GM18861 (cell line): ENCODE measurements at regions not wholly inside any gene's neighbourhood (a gene's known extent, or its start where the extent isn't known, plus 50 kb on each side); places are given as distances from the start of the nearest gene placed in this dataset.

Experiments used
- ATAC-seq: cut with Tn5 transposase; IDR thresholded peaks from one replicate; pipeline ENCODE4 v1.9.1; 2021; ENCODE audit not compliant: unreplicated experiment

DNA sequence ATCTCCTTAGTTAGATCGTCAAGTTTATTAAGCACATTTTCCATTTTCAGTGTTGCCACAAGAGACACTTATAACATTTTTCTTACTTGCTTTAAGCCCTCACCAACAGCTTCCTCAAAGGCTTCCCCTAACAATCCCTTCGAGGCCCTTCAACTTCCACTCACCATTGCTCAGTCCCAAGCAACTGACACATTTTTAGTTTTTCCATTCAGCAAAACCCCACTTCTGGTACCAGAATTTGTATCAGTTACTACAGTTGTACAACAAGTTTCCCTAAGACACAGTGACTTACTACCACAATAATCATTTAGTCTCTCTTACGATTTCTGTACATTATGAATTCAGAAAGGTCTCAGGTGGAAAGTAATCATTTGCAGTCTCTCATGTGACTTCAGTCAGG is 276.8 kb upstream of the PKN2 start:
- ATAC-seq, result no peak

DNA sequence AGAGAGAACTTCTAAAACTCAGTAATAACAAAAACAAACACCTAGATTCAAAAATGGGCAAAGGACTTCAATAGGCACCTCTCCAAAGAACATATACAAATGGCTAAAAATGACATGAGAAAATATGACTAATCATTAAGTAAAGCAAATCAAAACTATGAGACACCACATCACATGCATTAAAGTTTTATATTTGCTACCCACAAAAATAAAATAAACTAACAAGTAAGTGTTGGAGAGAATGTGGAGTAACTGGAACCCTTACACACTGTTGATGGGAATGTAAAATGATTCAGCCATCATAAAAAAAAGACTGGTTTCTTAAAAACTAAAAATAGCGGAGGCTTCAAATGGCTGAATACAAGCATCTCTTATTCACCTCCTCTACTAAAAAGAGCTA is 262.1 kb upstream of the PKN2 start:
- ATAC-seq, result no peak

DNA sequence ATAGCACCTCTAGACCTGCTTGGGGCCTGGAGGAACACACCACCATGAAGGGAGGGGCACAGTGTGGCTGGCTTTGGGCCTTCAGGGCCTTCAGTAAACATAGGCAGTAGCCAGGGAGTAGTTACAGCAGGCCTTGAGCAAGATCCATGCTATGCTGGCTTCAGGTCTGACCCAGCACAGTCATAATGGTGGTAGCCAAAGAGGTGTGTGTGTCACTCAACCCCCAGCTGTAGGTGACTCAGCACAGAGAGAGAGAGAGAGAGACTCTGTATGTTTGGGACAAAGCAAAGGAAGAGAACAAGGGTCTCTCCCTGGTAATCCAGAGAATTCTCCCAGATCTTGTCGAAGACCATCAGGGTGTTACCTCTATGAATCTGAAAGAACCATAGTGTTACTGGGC is 250.5 kb upstream of the PKN2 start:
- no peak for ATAC-seq

DNA sequence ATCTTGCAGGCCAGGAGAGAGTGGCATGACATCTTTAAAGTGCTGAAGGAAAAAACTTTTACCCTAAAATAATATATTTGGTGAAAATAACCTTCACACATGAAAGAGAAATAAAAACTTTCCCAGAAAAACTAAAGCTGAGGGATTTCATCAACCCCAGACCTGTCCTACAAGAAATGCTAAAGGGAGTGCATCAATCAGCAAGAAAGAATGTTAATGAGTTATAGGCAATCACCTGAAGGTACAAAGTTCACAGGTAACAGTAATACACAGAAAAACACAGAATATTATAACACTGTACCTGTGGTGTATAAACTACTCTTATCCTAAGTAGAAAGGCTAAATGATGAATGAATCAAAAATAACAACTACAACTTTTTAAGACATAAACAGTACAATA is 249.2 kb upstream of the PKN2 start:
- ATAC-seq, result no peak

DNA sequence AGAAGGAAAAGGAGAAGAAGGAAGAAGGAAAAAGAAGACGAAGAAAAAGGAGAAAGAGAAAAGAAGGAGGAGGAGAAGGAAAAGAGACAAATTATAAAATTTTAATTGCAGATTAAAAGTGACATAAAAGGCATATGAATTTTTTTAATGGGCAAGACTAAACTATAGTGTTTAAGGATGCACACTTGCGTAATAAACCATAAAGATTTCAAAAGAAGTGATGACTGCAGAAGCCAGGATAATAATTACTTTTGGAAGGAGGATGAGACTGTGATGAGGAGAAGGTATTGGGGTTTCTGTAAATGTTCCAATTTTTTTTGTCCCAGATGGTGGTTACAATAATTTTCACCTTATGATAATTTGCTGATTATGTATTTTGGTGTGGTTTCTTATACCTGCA is 243.1 kb upstream of the PKN2 start:
- ATAC-seq, result no peak

DNA sequence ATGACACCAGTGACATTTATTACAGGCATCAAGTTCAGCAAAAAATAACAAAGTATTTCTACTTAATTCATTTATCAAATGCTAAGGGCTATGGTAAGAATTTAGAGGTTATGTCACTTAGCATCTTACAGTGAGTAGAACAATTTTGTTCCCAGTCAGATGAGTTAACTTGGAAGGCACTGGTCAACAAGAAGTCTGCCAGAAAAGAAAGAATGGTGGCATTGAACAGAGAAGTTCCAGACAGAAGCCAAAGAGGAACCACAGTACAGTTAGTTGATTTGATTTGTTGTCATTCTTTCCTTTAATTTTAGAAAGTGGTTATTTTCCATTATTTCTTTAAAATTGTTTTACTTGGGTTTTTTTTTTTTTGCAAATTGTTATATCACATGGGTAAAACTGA is 232.2 kb upstream of the PKN2 start:
- ATAC-seq, result no peak

DNA sequence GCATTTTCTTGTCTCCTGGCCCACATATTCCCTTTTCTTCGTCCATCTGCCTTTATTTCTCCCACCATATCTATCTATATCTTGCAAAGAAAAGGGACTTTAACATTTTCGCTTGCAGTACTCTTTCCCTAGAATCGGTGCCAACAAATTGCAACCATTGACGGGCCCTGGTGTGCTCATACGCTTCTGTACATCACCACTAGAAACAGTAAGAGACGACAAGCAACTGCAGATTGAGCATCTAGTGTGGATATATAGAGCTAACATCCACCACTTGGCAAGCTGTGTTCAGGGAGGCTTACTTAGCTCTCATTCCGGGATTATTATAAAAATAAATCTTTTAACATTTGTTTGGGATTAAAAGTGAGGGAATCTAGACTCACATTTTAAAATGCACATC is 230.8 kb upstream of the PKN2 start:
- no peak for ATAC-seq

DNA sequence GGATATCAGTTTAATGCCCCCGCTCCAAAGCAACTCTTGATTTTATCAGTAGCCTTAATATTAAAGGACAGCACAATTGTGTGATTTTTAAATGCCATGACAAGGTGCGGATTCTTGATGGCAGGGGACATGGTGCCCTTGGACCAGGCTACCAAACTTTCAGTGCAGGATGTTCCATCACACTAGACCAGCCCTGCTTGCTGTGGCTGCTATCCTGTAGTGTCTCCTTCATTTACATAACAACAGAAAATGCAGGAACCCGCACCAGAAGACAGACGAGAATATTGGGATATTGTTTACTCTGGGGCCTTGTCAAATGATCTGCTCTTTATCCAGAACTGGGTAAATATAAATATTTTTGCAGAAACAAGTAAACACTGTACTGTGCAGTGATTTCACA is 229.3 kb upstream of the PKN2 start:
- ATAC-seq, result no peak

DNA sequence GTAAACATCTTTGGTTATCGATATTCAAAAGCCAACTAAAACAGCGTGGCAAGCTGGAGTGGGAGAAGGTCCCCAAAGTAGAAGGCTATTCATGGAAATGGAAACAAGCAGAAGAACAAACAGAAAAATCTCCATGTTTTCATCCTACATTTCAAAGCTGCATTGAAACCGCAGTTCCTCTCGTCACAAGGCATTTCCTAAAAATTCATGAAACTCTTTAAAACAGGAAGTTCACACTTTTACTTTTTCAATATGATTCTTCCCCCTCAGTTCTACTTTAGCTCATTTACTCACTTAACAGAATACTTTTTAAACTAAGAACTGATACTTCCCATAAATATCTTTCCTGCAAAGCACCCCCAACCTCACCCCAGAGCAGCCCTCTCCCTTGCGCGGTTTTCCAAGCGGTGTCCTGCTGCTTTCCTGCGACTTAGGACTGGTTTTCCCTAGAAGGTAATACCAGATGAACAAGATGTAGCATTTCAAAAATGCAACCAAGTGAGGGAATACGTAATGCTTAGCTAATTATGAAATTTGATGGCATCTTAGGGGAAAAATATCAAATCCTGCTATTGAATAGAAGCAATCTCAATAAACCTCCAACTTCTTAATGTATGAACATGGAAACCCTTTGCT is 228.3 kb upstream of the PKN2 start:
- no peak for ATAC-seq

DNA sequence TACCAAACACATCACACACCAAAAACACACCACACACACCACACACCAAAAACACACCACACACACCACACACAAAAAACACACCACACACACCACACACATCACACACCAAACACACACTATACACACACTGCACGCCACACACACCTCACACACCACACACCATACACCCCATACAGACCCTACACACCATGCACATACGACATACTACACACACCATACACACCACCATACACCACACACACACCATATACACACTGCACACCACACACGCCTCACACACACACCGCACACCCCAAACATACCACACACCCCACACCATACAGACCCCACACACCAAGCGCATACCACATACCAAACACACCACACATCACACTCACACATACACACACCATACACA is 226.9 kb upstream of the PKN2 start:
- ATAC-seq, result no peak

DNA sequence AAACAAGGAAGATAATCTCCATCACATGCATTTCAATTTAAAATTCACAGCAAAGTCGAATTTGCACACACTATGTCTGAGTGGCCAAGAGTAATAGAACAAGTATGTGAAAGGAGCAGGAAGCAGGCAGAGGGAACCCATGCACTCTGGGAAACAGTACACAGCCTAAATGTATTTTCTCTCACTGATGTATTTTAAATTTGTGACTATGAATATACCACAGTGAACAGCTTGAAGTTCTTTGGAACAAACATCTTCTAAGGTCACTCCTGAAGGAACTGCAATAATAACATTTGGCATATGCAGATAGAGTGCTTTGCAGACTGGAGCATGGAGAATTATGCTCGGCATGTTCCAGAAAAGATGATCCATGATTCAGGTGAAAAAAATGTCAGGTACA is 223.1 kb upstream of the PKN2 start:
- no peak for ATAC-seq

DNA sequence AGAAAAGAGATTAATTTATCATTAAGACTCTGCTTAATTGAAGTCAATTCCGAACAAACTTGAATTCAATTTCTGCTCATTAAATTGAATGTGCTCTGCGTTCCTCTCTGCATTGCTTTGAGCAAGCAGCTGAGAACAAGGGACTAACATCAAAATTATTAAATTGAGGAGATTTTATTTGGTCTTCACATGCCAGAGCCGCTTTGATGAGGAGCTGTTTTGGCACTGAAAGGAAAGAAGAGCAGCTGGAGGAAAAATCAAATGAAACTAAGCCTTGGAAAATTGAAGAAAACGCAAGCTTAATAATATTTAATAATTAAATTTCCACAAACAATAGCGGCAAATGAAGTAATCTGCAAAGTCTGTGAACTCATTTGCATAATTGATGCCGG is 222.0 kb upstream of the PKN2 start:
- no peak for ATAC-seq

DNA sequence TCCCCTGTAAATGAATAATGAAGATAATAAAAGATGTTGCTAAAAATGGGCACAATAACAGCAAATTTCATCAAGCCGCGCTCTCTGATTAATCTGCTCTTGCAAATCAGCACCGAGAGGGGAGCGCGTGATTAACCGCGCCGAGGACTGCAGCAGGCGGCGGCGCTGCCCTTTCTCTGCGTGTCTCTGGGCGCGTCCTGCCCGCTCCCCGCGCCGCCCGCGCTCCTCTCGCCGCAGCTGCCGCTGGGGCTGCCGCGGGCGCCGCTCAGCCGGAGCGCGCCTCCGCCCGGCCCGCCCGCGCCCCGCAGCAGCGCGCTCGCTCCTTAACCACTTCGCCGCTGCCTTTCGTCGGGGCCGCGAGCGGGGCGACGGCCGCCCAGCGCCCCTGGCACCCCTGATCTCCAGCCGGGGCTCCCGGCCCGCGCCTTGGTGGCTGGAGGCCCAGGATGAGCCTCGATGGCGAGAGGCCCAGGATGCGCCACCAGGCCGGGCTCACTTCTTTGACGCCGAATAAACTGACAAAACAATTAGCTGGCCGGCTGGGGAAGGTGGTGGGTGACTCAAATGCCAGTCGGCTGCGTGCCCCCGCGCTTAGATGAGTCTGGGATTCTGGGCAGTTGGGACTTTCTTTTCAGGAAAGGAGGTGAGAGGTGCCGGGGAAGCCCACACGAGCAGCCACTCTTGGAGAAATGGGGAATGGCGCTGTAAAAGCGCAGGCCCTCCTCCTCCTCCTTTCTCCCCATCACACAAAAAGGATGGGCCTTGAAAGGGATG is 221.4 kb upstream of the PKN2 start:
- ATAC-seq, result no peak

DNA sequence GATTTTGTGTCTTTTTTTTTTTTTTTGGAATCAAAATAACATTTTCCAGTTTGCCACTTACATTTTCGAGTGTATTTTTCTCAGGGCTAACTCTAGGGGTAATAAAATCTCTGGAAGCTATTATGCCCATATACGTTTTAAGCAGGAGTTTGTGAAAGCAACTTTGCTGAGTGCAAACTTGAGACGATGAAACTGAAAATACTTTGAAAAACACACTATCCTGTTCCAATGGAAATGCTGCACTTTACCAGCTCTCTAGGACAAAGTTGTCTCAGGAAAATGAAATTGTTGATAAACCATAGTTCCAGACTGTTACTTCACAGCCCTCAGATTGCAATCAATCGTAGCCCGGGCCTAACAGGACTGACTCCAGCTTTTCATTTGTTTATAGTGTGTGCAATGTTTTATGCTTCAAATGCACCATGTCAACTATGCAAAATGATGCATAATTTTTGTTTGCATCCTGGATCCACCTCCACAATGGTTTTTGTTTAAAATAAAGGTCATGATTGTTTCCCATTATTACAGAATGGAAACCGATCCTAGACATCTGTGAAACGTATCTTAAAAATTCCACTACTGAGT is 220.6 kb upstream of the PKN2 start:
- ATAC-seq, result no peak

DNA sequence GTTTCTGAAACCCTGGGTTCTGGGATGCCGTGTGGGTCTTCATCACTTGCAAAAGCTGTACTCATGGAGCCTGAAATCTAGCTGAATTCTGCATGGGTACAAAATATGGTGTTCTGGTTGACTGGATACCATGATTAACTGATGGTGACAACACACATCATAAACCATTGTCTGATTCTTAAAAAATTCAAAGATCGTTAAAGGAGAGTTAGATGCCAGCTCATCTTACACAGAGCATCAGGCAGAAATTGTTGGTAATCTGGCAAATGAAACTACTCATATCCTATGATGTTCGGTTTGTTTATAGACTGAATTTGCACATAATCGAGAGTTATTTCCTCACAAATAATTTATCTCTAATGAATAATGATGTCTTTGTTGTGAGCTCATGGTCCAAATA is 218.1 kb upstream of the PKN2 start:
- ATAC-seq, result no peak

DNA sequence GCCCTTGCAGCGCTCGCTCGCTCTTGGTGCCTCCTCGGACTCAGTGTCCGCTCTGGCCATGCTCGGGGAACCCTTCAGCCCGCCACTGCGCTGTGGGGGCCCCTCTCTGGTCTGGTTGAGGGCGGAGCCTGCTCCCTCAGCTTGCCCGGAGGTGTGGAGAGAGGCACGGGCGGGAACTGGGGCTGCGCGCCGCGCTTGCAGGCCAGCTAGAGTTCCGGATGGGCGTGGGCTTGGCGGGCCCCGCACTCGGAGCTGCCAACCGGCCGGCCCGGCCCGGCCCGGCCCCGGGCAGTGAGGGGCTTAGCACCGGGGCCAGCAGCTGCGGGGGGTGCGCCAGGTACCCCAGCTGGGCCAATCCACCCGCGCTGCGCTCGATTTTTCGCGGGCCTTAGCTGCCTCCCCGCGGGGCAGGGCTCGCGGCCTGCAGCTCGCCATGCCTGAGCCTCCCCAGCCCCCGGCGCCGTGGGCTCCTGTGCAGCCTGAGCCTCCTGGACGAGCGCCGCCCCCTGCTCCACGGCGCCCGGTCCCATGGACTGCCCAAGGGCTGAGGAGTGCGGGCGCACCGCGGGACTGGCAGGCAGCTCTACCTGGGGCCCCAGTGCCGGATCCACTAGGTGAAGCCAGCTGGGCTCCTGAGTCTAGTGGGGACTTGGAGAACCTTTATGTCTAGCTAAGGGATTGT is 217.0 kb upstream of the PKN2 start:
- no peak for ATAC-seq

DNA sequence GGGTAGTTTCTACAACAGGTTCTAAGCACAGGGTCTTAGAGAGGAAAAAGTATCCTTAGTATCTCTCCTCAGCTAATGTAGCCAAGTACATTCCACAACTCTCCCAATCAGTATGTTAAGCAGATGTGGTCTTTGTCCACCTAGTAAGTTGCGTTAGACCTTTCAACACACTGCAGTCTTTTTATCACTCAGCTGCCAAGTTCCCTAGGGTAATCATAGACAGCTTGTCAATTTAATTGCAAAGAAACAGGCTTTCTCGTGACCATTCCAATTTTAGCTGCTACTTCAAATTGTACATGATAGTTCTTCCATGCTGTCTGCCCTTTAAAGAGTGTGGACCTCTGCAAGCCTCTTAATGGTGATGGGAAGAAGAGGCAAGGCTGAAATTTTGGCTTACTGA is 211.8 kb upstream of the PKN2 start:
- ATAC-seq, result no peak

DNA sequence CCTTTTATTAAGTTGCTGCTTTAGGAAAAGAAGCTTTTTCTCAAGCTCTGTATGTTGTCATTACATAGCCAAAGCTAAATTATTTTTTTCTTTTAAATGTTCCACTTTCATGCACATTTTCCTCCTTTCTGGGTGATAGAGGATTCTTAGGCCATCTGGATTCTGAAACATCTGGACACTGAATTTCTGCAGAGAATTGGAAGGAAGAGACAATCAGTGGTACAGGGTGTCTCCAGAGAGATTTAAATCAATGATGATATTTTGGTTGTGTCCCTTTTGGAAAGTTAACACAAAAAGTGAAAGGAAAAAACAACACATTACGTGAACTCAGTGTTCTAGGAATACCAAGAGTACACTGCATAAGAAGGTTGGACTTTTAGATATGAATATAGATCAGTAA is 211.4 kb upstream of the PKN2 start:
- ATAC-seq, result no peak

DNA sequence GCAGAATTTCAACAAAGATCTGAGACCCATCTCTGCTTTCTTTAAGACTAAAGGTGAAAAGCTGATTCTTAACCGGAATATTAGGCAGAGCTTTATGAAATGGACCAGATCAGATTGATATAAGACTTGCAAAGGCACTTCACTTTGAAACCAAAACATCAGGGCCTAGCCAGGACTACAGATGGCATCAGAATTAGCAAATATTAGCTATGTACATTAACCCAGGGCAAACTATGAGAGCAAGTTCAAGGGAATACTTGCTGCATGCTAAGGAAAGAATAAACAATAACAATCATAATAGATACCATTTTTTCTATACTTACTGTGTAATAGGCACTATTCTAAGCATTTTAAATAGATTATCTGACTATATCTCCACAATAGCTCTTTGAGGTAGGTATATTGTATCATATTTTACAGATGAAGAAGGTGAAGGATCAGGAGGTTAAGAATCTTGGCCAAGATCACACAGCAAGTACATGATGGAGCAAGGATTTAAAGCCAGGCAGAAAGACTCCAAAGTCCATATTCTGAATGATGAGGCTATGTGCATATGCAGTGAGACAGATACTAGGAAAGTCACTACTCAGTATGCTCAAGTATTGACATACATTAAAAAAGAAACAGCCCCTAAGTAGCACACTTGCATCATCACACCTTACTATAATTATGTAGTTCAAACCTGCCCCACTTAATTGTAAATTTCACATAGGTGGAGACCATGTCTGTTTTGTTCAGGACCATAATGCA is 209.3 kb upstream of the PKN2 start:
- no peak for ATAC-seq

DNA sequence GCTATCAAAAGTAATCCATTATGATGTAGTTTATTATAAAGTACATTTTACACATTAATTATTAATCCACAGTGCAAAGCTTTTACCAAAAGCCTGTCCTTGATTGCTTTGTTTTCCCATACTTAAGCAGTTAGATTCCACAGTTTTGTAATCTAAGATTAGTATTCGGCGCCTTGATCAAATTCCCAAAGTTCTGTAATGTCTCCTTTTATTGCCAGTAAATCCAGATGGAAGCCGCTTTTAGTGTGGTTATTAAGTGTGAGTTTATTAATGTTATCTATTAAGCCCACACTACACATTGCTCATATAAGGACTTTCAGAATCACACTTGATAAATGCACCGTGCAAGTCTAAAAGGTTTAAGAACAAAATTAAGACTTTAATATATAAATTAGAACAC is 199.2 kb upstream of the PKN2 start:
- ATAC-seq, result no peak

DNA sequence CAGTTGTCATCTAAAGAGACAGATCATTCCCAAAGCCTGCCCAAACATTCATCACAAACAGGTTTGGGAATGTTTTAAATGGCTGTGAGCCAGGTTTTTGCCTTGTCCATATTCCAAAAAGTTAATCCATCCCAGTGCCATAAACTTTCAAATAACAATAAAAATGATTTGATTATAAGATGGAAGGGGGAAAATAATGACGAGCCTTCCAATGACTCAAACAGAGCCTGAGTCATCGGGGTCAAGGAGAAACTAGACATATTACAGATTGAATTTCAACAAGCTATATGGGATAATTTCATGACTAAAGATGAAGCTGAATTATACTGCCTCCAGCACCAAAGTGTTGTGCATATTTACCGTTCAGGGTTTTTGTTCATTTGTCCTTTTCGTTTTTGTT is 195.8 kb upstream of the PKN2 start:
- no peak for ATAC-seq
